ENCODE measurements at regions not wholly inside any gene's neighbourhood (a gene's known extent, or its start where the extent isn't known, plus 50 kb on each side); places are given as distances from the start of the nearest gene placed in this dataset.

DNA sequence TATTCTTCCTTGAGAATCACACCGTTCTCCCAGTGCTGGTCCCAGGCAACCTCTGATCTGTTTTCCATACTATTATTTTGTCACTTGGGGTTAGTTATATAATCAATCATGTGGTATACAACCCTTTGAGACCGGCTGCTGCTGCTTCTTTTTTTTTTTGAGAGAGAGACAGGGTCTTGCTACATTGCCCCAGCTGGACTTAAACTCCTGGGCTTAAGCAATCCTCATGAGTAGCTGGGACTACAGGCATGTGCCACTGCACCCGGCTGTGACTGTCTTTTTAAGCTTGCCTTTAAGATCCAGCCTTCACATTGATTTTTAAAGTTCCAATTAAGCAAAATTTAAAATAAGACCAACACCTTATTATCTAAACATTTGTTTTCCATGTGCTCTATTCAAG, 86.7 kb upstream of the EXOC1L start:
- TF ChIP-seq, protein P1, sequence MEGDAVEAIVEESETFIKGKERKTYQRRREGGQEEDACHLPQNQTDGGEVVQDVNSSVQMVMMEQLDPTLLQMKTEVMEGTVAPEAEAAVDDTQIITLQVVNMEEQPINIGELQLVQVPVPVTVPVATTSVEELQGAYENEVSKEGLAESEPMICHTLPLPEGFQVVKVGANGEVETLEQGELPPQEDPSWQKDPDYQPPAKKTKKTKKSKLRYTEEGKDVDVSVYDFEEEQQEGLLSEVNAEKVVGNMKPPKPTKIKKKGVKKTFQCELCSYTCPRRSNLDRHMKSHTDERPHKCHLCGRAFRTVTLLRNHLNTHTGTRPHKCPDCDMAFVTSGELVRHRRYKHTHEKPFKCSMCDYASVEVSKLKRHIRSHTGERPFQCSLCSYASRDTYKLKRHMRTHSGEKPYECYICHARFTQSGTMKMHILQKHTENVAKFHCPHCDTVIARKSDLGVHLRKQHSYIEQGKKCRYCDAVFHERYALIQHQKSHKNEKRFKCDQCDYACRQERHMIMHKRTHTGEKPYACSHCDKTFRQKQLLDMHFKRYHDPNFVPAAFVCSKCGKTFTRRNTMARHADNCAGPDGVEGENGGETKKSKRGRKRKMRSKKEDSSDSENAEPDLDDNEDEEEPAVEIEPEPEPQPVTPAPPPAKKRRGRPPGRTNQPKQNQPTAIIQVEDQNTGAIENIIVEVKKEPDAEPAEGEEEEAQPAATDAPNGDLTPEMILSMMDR (IDR thresholded peaks at IDR 0.05; ENCODE audit: extremely low read depth, low read depth, low read length), result no peak
- H3K4me1 ChIP-seq (ENCODE audit: insufficient read depth, low read length), result no peaks in the 10 kb centered on the region
- peaks cover 9% of the 10 kb centered on the region for H3K27me3 ChIP-seq (ENCODE audit: insufficient read depth, low read length)
- H4K20me1 ChIP-seq (ENCODE audit: insufficient read depth, low read length), result no peaks in the 10 kb centered on the region
- H3K27ac ChIP-seq (ENCODE audit: low read depth, low read length), result no peak overlapping the region
- DNase-seq (ENCODE audit: insufficient read length, low spot score, missing footprints), result no peak
- H3K4me3 ChIP-seq (ENCODE audit: insufficient read depth, low read length), result no peak overlapping the region
- H2AFZ ChIP-seq (ENCODE audit: low read length), result no peak overlapping the region
- H3K9me3 ChIP-seq (ENCODE audit: low read depth, low read length), result no peaks in the 10 kb centered on the region
- H3K79me2 ChIP-seq (ENCODE audit: insufficient read depth, low read length), result no peaks in the 10 kb centered on the region
- H3K36me3 ChIP-seq (ENCODE audit: insufficient read depth, low read length), result no peaks in the 10 kb centered on the region
- H3K4me2 ChIP-seq (ENCODE audit: insufficient read depth, low read length), result no peak overlapping the region

DNA sequence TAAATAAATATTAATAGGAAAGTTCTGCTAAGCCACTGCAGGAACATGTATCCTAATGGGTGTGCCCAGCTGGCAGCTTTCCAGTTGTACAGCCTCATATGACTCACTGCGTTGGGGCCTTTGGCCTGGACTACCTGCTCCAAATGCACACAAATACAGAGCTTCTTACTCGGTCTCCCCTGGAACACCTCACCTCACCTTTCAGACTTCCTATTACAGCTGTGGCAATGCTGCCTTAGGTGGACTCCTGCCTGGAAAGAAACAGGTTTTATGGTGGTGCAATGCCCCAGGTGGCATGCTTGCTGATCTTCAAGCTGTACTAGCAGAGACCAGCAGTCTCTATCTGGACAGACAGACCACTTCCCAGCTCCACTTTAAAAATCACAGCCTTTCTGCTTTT, 85.7 kb upstream of the EXOC1L start:
- Histone ChIP-seq H2AFZ (ENCODE audit: low read length) (no peak overlapping the region), H3K79me2 (ENCODE audit: insufficient read depth, low read length) (no peaks in the 10 kb centered on the region), H3K4me1 (ENCODE audit: insufficient read depth, low read length) (no peaks in the 10 kb centered on the region), H4K20me1 (ENCODE audit: insufficient read depth, low read length) (no peaks in the 10 kb centered on the region), H3K27ac (ENCODE audit: low read depth, low read length) (no peak overlapping the region), H3K36me3 (ENCODE audit: insufficient read depth, low read length) (no peaks in the 10 kb centered on the region), H3K4me3 (ENCODE audit: insufficient read depth, low read length) (no peak overlapping the region), H3K4me2 (ENCODE audit: insufficient read depth, low read length) (no peak overlapping the region), H3K9me3 (ENCODE audit: low read depth, low read length) (no peaks in the 10 kb centered on the region), H3K27me3 (ENCODE audit: insufficient read depth, low read length) (peaks cover 15% of the 10 kb centered on the region)
- TF ChIP-seq, protein P1 (IDR thresholded peaks at IDR 0.05; ENCODE audit: extremely low read depth, low read depth, low read length), result no peak
- no peak for DNase-seq (ENCODE audit: insufficient read length, low spot score, missing footprints)

DNA sequence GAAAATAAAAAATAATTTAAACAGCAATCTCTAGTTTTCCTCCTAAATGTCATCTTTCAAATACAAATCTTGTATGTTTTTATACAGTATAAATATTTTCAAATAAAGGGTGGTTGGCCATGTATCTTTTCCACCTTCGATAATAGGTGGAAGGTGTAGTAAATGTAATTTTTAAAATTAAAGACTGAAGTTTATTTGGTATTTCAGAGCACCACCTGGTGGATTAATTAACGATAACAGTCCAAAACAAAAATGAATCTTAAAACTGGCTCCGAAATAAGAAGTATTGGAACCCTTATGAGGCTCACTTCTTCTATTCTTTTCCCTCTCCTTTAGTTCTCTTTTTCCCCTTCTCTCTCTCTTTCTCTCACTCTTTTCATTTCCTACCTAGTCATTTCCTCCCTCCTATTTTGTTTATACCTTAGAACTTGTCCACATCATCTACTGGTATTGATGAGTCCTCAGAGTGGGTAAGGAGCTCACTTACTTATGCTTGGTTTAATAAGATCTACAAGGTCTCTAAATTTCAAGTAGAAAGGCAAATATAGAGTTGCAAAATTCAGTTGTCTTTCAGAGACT, 82.9 kb upstream of the EXOC1L start:
- no peaks in the 10 kb centered on the region for H3K36me3 ChIP-seq (ENCODE audit: insufficient read depth, low read length)
- no peaks in the 10 kb centered on the region for H3K4me1 ChIP-seq (ENCODE audit: insufficient read depth, low read length)
- H3K79me2 ChIP-seq (ENCODE audit: insufficient read depth, low read length), result no peaks in the 10 kb centered on the region
- H3K4me2 ChIP-seq (ENCODE audit: insufficient read depth, low read length), result no peak overlapping the region
- H3K9me3 ChIP-seq (ENCODE audit: low read depth, low read length), result no peaks in the 10 kb centered on the region
- TF ChIP-seq, protein P1 (IDR thresholded peaks at IDR 0.05; ENCODE audit: extremely low read depth, low read depth, low read length), result peak; percentile 41
- DNase-seq (ENCODE audit: insufficient read length, low spot score, missing footprints), result no peak
- no peak overlapping the region for H3K27ac ChIP-seq (ENCODE audit: low read depth, low read length)
- peaks cover 22% of the 10 kb centered on the region for H3K27me3 ChIP-seq (ENCODE audit: insufficient read depth, low read length)
- no peak overlapping the region for H2AFZ ChIP-seq (ENCODE audit: low read length)
- no peak overlapping the region for H3K4me3 ChIP-seq (ENCODE audit: insufficient read depth, low read length)
- H4K20me1 ChIP-seq (ENCODE audit: insufficient read depth, low read length), result no peaks in the 10 kb centered on the region

DNA sequence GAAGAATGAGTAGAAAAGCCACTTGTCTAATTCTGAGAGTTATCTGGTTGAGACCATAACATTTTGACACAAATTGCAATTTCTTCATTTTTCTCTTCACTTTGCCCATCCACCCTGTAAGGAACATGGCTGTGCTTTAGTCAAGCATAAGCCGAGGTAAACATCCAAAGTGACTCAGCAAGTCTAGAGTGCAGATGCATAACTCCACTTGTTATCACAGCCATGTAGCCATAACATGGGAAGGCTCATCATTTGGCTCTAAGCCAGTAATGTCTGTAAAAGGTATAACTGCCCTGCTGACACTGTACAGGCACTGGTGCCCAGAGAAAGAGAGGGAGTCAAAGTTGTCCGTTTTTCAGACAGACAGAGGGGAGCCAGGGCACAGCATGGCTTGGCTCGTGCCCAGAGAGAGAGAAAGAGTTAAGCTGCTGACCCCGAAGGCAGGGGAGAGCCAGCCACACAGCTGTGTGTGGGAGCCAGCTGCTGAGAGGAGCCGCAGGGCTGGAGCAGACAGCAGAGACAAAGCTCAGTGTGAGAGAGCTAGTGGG, 76.9 kb upstream of the EXOC1L start:
- no peaks in the 10 kb centered on the region for H3K79me2 ChIP-seq (ENCODE audit: insufficient read depth, low read length)
- no peaks in the 10 kb centered on the region for H3K9me3 ChIP-seq (ENCODE audit: low read depth, low read length)
- TF ChIP-seq, protein P1 (IDR thresholded peaks at IDR 0.05; ENCODE audit: extremely low read depth, low read depth, low read length), result no peak
- DNase-seq (ENCODE audit: insufficient read length, low spot score, missing footprints), result no peak
- H3K36me3 ChIP-seq (ENCODE audit: insufficient read depth, low read length), result no peaks in the 10 kb centered on the region
- H3K4me3 ChIP-seq (ENCODE audit: insufficient read depth, low read length), result no peak overlapping the region
- H3K4me1 ChIP-seq (ENCODE audit: insufficient read depth, low read length), result no peaks in the 10 kb centered on the region
- H2AFZ ChIP-seq (ENCODE audit: low read length), result no peak overlapping the region
- no peak overlapping the region for H3K27ac ChIP-seq (ENCODE audit: low read depth, low read length)
- no peaks in the 10 kb centered on the region for H4K20me1 ChIP-seq (ENCODE audit: insufficient read depth, low read length)
- peaks cover 13% of the 10 kb centered on the region for H3K27me3 ChIP-seq (ENCODE audit: insufficient read depth, low read length)
- no peak overlapping the region for H3K4me2 ChIP-seq (ENCODE audit: insufficient read depth, low read length)

All from osteoblast (primary cell).